NCI-H1105 treated with DMSO at 0.1 percent for 48 hours (cell line): ENCODE measurements at regions not wholly inside any gene's neighbourhood (a gene's known extent, or its start where the extent isn't known, plus 50 kb on each side); places are given as distances from the start of the nearest gene placed in this dataset.

Experiments used
- DNase-seq: peaks from one replicate; lab custom pipeline; 2025; lab: John Stamatoyannopoulos, UW

- no peak for DNase-seq
These were observed 261.3 kb downstream of the COX7C start for GRCh38 chr5:86879086-86879485.

DNA sequence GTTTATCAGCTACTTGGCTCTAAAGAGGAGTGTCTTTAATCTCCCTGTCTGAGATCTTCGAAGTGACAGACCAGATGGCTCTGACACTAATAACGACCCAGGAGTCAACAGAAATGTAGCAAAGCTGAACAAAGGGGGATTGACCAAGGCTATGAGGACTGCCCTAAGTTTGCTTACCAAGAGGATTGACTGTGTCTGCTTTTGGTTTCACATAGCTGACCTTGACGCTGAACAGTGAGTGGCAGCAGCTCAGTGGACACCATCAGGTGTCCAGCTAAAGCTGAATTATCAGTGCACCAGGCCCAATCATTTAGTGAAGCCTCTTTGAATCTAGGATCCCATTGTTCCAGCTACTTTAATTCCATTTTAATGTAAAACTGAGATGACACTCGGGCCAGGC lies 262.6 kb downstream of the COX7C start:
- no peak for DNase-seq

GRCh38 chr5:86880785-86881492 lies 263.2 kb downstream of the COX7C start:
- peak; percentile 61 for DNase-seq

GRCh38 chr5:86881493-86882090 lies 263.9 kb downstream of the COX7C start:
- DNase-seq = no peak

DNA sequence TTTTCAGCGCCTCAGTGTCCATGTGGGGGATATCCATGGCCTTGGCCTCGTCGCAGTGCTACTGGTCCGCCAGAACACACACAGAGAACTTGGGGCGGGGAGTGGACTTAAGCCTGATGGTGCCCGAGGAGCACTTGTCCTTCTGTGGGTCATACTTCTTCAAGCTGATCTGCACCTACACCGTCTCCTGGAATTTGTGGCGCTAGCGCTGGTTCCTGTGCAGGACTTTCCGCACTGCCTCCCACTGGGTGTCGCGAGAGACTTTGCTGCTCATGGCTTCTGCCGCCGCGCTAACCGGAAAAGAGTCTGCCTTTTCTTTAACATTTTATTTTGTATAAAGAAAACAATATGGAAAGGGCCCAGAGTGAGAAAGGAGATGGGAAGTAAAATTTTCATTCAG lies 266.9 kb downstream of the COX7C start:
- DNase-seq = no peak

DNA sequence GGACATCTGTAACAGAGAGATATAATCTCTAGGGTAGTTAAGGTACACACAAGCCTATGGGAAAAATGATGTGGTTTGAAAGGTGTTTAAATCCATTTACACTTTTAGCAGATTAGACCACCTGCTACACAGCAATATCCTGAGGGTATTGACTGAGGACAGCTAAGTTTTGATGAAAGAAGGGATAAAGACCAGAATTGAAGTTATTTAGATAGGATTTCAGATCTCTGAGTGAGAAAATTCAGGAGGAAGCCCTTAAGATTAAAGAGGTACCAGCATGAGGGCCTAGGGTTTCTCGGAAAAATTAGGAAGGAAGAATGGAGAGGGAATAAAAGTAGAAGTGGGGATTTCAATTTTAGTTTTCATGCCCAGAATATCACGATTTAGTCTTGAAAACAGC lies 267.3 kb downstream of the COX7C start:
- no peak for DNase-seq

DNA sequence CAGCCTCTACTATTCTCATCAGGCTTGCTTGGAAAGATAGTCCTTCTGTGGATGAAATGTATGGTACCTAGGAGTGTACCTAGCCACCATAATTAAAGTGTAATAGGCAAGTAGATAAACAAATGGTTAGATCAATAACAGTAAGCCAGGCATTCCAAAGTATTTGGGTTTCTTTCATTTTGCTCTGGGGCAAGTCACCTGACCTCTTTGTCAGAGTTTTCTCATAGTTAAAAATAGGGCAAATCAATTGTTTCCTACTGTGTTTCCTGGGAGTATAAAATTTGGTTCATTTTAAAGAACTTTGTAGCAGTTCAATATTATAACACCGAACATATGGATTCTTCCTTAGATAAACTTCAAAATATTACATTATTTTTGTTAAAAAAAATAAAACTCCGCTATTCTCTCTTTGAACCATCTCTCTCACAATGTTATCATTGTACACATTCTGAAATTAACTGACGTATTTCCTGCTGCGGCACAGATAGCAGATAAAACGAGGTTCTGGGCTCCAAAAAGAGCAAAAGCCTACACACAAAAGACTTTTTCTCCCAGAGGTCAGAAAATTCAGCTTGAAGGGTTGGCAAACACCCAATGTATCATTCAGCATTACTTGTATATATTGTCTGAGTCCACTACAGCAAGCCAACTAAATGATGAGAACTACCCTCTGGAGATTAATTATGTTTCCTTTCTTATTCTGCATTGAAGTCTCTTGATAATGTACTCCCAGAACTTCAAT lies 267.9 kb downstream of the COX7C start:
- no peak for DNase-seq

GRCh38 chr5:86890375-86890774 lies 272.6 kb downstream of the COX7C start:
- DNase-seq = no peak

- DNase-seq = no peak
These were observed 276.3 kb downstream of the COX7C start for GRCh38 chr5:86894056-86894455.

- DNase-seq = no peak
These were observed 279.2 kb downstream of the COX7C start for GRCh38 chr5:86896916-86897315.

GRCh38 chr5:86909418-86910295 lies 291.9 kb downstream of the COX7C start:
- no peak for DNase-seq

DNA sequence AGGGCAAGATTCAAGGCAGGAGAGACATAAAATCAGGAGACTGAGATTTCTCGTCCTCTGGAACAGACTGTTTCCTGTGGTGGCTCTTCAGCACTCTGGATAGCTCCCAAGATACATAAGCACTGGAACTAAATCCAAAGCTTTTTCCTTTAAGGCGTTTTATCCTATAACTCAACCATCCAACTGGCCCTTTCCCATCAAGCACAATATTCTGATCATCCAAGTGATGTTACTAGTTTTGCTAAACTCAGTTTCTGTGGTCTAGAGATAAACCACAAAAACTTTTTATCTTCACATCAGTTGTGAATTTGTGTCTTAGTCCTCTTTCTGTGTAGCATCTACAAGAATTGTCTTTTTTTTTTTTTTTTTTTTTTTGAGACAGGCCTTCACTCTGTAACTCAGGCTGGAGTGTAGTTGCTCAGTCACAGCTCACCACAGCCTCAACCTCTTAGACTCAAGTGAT lies 299.4 kb downstream of the COX7C start:
- DNase-seq = no peak

DNA sequence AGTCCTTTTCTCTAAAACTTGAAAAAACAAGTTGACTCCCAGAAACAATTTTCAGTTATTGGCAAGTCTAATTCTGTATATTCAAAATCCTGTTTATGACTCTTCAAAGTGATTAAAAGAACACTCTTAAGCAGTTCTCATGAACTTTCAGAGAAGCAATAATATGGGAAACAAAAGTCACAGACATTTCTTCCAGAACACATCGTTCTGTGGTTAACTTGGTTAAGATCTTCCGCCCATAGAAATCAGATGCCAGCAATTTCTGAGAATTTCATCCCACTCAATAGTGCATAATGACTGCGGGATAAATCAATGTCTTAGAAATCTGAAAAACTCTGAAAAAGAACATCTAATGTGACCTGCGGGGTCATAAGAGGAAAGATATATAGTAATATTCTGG lies 300.5 kb downstream of the COX7C start:
- DNase-seq = no peak

DNA sequence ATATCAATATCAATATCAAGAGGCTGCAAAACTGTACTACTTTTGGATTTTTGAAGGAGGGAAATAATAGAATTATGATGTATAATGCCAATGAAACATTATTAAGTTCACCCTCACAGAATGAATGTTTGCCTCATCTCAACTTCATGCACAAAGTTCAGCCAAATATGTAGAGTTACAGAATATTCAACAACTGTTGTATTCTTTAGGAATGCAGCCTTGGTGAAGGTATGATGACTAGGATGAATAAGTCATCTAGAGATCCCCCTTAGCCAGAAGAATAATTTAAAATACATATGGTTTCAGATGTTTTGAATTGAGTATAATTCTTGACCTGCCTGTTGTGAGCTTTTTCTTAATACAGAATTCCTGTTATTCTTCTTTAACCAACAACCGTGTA lies 308.3 kb downstream of the COX7C start:
- DNase-seq = no peak

GRCh38 chr5:86929123-86929766 lies 311.5 kb downstream of the COX7C start:
- no peak for DNase-seq

DNA sequence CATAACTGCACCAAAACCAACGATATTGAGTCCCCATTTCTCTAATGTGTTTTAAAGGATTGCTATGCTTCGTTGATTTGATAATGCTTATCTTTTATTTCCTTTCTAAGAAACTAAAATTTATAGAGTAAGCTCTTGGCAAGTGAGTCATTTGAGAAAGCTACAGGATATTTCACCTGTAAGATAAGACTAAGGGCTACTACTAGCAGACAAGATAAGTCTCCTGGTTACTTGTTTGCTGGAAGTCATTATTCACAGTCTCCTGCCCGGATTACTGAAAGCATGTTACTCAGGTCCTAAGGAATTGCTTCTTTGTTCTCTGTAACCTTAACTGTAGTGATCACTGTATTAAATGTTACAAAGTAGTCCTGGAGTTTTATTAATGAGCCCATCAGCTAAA lies 315.9 kb upstream of the RASA1 start:
- DNase-seq = no peak

DNA sequence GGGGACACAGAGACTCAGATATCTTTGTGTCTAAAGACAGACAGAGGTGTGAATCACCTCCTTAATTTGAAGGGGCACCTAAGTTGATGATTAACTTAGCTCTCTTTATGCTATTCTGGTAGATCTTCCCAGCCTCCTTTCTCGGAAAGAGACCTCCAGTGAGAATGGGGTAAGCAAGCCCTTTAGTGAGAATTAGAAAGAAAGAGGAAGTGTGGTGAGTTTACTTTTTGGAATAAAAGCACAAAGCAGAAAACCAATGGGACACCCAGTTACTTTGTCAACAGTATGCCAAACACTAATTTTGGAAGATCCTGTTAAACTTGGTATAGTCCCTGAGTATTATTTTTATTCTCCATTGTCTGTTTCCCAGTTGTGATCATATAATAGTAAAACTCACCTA lies 302.8 kb upstream of the RASA1 start:
- DNase-seq = no peak

GRCh38 chr5:86968301-86968753 lies 299.4 kb upstream of the RASA1 start:
- DNase-seq = peak; percentile 27

DNA sequence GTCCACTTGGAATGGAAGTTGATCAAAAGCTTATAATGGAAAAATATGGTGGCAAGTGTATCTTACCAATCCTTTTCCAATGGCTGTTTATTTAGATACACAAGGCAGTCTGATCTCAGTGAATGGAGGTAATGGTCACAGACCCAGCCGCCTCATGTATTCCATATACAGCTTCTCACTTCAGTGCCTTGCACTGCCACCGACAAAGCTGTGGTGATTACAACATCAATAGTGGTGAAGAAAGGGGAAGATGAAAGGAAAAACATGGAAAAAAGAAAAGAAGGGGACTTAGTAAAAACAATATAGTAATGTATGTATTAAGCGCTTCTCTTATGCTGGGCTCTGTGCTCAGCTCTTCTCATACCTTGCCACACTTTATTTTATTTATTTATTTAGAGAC lies 297.3 kb upstream of the RASA1 start:
- no peak for DNase-seq

DNA sequence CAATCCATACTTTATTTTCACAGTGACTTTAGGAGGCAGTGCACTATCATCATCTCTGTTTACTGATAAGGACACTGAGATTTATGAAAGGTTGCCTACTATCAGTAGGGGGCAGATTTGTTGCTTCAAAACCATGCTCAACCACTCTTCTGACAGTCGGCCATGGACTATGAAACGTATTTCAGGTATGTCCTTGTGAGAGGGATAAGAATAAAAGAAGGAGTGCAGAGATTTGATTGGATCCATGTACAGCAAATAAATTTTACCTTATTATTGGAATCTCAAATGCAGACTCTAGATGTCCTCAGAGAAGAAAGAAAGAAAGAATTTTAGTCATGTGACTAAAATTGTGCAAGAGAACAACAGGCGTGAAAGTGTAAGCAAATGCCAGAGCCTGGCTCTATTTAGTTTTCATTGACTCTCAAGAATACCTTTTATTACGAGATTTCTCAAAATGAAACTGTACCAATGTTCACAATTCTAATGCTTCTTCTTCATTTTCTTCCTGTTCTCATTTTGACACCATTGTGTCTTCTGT lies 296.6 kb upstream of the RASA1 start:
- no peak for DNase-seq

DNA sequence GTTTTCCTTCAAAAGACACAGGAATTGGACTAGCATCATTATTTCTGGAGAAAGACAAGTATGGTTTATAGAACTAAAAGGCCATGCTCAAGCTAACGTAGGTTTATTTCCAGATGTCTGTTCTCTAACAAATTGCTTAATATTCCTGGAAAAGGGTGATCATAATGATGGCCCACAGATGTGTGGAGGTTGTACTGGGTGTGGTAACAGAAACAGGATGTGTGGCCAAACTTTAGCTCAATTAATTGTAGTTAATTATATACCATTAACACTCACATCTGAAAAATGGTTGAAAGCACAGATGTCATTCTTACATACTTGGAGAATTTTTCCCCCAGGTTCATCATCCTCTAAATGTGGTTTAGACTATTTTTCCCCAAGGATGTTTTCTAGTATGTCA lies 292.7 kb upstream of the RASA1 start:
- DNase-seq = no peak
